Limb (tissue), 2 donors: ENCODE measurements at regions not wholly inside any gene's neighbourhood (a gene's known extent, or its start where the extent isn't known, plus 50 kb on each side); places are given as distances from the start of the nearest gene placed in this dataset.

Experiments
- DNase-seq, 2 donors: peaks; one replicate each; pipeline ENCODE4 v3.0.0-alpha.2; 2016; ENCODE audit errors: extremely low spot score in 2 of 2

DNA sequence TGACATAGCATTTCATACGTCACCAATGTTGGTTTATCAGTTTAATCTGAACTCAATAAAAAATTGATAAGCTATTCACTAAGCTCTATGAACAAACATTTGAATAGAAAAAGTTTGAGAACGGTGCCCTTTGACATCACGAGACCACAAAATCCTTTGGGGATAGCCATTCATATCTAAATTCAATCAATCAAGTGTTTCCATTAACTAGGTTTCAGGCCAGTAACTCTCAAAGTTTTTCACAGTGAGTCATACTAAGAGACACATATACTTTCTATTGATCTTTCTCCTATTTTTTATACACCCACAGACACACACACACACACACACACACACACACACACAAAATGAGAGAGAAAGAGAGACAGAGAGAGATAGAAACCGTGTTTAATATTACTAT is 235.4 kb upstream of the SNX7 start:
- DNase-seq, result no peak

DNA sequence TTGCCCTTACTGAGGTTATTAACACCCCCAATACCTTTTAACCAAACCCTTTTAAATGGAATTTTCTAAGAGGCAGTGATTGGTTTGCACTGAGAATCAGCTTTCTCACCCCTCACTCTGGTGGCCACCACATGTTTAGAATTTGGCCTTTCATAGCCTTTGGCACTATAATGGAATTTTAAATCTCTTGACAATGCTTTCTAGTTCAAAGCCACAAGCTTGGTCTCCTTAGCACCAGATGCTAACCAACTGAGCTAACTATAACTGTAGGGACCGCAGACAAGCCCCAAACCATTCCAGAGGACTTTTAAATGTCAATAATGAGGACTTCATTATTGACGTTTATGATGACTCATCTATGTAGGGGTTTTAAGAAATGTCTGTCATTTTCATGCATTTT is 238.7 kb upstream of the SNX7 start:
- DNase-seq, result no peak

DNA sequence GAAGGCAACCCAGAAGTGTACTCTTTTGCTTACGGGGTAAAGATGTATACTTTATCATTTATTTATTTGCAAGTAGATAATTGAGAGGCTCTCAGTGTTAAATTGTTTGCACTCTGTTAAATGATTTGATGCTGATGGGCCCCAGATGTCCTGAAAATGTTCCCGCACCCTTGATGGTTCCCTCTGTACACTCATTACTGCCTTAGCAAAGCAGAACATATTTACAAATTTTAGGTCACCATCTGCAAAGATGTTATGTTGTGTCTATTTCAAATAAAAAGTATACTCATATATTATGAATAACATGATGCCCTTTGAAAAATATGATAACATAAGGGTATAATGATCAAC is 240.5 kb upstream of the SNX7 start:
- no peak for DNase-seq

DNA sequence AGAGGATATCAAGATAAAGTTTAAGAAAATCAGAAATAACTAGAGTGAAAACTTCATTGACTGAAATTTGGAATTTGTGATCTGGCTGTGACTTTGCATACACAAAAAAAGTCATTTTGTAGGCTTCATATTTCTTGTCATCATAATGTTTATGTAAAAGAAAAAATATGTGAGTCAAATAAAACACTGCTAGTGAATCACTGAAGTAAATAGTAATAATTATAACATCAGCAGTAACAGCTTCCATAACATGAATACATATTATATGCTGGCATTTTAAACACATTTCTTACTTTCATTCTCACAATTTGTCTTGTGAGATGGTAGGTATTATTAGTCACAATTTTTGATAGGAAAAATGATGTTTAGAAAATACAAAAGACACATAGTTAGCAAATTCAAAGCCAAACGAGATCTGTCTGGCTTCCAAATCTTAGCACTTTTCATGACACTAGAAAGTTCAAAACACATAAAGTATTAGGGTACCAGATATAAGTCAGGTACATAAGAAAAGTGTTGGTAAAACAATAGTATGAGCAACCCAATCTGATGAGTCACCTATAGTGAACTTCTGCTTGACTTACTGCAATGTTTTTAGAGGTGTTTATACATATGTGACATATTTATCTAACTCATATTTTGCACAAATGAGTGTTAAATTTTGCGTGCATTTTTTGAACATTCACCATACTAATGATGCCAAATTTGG is 241.0 kb upstream of the SNX7 start:
- no peak for DNase-seq

DNA sequence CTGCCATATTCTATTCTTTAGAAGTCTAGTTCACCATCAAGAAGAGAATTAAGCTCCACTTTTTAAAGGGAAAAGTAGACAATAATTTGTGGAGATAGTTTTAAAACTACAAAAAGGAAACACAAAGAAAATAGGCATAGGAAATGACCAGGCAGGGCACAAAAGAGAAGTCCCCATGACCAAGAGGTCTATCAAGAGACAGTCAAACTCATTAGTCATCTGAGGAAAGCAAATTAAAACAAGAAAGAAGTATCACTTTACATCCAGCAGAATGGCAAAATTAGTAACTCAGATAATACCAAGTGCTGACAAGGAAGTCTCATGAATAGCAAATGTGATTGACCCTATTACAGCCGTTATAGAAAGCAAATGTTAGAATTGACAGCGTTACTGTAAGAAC is 243.7 kb upstream of the SNX7 start:
- DNase-seq, result no peak

DNA sequence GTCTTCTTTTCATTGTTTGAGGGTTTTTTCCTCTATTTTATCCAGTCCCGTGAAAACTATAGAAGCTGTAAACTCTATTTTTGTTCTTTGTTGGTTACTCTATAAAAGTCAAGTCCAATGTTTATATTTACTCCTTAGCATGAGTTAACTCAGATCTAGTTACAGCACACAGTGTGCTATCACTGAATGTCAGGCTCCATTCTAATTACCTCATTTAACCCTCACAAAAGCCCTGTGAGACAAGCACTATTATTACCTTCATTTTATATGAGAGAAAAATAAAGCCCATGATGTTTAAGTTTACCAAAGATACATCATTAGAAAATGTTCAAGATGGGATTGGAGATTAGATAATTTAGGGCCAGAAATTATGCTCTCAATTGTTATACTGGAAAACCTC is 251.4 kb upstream of the SNX7 start:
- DNase-seq, result no peak

DNA sequence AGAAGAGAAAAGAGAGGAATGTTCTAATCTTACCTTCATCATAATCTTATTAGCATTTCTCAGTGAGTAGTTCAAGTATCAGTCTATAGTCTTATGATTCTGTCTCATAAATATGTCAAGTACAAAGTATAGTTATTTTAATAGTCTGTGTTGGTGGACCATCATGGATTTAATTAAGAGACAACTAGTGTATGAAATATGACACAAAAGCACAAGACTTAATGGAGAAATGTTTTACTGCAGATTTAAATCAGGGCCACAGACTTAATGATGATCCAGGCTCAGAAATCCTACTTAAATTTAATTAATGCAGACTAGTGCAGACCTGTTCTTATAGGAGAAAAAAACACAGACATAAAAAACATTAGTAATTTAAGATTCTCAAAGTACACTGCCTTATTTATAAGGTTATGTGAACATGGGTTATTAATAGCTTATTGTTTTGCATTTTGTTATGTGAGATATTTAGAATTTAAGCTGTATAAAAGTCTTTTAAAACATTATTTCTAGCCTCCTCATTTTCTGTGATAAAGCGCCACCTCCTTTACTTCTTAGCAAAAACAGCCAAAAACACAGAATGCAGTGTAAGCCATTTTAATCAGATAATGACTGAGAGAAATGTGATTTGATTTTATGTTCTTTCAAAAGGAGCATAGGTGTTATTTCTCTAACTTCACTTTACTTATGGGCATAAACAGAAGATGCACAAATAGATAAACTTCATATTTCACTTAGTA is 255.0 kb upstream of the SNX7 start:
- DNase-seq, result no peak

DNA sequence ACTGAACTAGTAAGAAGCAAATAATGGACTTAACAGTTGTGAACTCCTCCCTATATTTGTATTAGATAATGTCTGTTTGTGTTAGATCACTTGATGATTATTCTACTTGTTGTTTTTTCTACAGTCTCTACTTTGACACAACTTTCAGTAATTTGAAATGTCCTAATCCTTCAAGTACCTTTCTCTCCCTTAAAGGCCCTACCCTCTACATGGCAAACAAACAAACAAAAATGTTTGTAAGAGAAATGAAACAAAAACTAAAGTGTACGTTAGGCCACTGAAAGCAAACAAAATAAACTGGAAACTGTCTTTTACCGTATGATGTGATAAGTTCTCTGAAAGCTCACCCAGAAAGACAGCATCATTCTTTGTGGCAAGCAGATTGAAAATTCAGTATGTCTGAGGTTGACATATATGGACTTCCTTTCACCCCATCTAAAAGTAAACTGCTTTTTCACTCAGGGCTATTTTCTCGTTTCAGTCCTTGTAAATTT is 255.9 kb upstream of the SNX7 start:
- no peak for DNase-seq

DNA sequence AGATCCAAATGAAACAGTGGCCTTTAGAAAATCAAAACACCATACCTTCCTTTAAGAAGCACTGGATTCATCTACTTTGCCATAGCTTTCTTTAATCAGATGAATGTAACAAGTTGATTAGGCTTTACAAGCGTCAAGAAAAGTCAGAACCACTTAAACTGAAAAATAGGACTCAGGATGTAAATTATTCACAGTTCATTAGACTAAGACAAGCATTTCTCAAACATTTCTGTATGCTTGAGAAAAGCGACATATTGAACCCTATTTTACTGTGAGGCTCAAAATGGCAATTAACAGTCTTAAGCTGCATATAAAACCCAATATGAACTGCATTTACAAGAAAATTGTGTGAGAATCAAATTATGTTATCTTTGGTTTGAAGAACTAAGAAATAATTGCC is 256.7 kb upstream of the SNX7 start:
- DNase-seq, result no peak

DNA sequence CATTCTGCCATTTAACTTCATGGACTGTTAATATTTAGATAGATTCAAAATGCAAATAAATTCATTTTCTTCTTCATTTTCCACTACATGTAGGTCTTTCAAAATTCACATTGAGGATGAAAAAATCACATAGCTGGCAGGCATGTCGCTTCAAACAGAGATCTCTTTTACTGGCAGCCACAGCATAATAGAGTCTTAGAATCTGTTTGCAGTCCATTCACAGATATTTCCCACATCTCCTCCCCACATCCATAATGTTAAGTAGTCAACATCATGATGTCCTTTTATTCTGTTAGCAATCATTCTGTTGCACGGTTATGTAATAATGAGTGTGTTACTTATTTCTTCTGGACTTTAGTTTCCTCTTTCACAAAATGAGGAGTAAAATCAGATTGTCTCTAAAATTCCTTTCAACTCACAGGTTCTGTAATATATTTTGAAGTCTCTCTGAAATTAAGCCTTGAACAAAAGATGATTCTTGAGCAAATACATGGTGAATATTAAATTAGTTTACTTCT is 257.5 kb upstream of the SNX7 start:
- DNase-seq, result no peak

DNA sequence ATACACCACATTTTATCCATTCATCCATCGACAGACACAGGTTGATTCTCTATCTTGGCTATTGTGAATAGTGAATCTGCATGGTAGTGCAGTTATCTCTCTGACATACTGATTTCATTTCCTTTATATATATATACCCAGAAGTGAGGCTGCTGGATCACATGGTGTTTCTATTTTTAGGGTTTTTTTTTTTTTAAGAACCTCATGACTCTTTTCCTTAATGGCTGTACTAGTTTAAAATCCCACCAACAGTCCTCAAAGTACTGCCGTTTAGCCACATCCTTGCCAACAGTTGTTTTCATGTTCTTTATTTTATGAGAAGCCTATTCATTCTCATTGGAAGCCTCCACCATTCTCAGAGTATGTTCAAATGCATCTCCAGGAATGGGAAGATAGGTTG is 258.7 kb upstream of the SNX7 start:
- no peak for DNase-seq

DNA sequence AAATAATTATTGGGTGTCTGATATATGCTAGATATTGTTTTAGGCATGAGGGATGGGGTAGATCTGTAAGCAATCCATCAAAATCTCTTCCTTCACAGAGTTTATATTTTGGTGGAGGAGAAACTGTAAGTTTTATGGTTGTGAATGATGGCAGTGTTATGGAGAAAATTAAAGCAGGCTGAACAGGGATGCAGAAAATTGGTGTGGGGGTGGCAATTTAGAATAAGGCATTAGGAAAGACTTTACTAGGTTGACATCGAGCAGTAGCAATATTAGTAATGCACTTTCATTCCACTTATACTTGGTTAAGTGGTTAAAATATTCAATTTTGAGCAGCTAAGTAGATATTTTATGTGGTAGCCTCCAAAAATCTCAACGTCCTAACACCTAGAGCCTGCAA is 261.1 kb upstream of the SNX7 start:
- no peak for DNase-seq

DNA sequence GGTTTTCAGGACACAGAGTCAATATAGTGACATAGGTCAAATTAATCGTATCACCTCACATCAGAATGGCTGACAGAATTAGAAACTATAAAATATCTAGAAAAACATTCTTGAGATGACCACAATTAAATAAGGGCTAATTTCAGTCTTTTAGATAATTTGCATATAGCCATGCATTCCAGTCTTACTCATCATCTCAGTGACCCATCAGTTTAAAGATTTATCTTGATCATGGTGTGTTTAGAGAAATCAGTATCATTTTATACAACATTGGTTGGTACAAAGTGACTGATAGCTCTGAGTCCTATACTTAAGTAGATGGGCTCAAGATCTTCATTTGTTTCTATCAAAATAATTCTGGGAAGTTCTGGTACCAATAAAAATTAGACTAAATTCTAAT is 262.3 kb upstream of the SNX7 start:
- no peak for DNase-seq

DNA sequence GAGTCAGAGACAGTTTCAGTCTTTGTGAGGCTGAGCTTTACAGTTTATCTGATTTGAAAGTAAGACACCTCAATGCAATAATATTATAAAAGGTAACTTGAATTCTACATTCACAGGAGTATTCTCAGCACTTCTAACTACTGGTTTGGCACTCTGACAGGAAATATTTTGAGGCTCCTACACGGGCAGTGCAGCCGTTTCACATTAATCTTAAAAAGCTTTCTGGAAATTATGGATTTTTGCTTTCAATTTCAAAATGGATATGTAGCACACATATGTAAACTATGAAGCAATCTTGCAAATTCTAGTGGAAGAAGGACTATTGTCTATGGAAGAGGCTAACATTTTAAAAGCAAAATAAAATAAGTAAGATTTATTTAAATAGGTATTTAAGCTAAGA is 262.9 kb upstream of the SNX7 start:
- no peak for DNase-seq

DNA sequence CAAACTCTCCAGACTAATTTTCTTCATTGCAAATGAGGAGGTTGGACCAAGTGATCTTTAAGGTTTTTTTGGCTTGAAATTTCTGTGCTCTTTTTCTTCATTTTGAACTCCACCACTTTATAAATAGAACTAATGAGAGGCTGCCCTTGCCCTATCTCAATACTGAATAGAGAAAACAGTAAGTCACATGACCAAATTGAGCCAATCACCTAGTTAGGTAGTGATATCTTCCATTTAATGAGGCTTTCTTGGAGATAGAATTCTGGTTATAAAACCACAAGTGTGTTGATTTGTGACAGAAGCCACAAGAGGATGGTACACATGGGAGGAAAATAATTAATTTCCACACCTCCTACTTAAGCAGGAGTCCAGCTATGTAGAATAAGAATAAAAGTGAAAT is 263.4 kb upstream of the SNX7 start:
- DNase-seq, result no peak

DNA sequence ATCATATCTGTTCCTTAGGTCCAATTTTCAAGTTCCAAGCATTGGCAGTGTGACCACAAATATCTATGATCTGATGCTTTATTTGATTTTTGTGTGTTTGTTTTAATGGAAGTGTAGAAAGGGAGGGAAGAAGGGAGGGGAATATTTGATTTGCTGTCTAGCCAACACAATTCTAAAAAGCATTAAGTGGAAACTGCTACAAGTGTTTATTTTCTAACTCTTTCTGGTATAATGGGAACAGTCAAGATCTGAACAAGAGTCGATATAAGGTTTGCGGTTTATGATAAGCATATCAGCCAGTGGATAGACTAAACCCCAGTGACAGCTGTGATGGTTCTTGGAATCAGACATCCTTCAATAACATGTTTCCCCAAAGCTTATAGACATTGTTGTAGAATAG is 267.8 kb upstream of the SNX7 start:
- DNase-seq, result no peak

DNA sequence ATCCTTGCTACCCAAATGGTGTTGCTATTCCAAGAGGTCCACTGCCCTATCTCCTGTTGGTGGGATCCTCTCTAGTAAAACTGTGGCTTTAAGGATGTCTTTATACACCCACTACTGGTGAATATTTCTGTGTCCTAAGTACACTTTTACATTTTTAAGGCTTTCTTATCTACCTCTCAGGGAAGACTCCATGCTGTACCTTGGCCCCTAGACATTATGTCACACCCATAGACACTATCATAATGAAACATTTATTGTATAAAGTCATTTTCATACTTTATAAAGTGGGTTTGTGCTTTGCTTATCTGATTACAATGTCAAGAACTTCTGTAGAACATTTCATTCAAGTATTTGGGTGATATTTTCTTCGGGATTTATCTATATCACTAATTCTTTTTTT is 270.3 kb upstream of the SNX7 start:
- no peak for DNase-seq

DNA sequence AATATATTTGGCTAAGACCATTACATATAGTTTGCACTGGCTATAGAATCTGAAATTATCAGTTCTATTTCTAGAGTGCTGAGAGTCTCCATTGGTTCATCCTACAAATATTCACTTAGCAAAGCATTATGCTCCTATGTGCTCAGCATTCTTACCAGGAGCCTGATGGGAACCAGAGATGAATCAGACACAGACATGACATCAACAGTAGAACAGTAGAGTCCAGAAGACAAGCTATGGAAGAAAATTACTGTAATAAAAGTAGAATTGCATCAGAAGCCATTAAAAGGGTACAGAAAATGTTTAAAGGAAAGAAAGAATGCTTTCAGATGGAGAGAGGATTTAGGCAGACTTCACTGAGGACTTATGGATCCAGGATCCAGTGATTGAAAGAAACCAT is 271.7 kb upstream of the SNX7 start:
- no peak for DNase-seq

DNA sequence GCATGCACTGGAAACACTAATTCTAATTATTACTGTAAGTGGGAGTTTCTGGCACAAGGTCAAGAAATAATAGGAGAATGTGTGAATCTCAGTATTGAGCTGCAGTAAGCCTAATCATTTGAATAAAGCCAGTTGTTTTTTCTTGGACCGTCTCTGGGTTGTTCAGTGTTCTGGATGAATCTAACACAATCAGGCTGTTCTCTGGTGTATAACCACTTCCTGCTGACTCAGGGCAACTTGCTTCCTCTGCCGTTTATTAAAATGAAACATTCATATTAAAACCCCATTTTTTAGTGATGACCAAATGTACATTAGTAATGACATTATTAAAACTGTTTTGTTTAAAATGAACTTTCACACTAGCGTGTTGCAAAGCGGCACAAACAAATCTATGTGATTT is 273.1 kb upstream of the SNX7 start:
- DNase-seq, result peak in 1 of 2 donors; percentile 66

DNA sequence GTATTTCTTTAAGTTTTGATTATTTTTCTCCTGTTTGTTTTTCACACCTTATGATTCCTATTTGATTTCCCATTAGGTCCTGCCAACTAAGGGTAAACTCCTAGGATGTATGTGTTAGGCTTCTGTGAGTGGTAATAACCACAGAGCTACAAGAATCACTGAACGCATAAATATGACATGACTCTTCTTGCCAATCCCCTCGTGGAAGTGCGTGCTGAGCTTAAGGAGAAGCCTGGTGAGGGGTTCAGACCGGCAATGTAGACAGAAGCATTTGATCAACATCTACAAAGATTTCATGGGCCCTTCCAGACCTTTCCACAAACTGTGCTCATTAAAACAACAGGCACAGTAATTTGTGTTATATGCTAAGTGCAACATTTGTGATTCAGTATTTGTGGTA is 273.8 kb upstream of the SNX7 start:
- no peak for DNase-seq

DNA sequence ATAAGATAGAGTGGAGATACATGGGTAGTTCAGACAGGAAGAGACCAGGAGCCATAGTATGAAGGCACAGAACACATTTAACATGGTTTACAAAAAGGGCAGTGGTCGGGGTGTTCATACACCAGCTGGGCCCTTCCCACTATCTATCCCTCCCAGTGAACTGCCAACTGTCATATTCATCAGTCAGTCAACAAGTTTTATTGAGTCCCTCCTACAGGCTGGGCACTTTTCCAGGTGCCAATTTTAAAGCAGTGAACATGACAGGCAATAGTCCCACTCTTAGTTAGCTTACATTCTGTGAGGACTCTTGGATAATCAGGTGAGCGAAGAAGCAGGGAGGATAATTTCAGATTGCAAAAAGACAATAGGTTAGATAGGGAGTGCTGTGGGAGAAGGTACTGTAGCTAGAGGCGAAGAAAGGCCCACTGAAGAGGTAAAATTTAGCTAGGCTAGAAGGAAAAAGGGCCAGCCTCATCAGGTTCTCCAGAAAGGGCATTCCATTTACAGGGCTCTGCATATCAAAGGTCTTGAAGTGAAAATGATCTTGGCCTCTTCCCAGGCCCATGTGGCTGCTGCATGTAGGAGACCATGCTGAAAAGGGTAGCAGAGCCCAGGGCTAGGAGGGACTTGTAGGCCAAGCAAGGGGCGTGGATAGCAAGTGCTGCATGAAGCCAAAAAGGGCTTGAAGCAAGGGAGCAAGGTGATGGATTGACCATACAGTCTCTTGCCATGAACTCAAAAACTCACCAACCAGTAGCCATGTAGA is 274.7 kb upstream of the SNX7 start:
- no peak for DNase-seq

DNA sequence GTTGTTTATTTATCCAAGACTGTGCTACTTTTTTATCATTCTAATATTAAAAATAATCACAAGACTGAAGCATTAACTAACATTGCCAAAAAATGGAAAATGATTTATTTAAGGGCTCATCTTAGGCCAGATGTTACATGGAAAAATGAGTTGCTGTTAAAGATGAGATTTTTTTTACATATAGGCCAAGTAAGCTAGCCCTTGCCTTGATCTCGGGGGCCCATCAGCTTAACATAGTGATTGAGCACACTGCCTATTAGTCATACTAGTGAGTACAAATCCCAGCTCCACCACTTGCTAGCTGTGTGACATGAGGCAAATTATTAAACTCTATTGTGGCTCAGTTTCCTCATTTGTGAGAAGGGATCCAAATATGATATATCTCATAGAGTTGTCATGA is 275.9 kb upstream of the SNX7 start:
- DNase-seq, result no peak
